HG03159 (cell line): ENCODE measurements at regions not wholly inside any gene's neighbourhood (a gene's known extent, or its start where the extent isn't known, plus 50 kb on each side); places are given as distances from the start of the nearest gene placed in this dataset.

Experiments
- ATAC-seq: cut with Tn5 transposase; IDR thresholded peaks from one replicate; pipeline ENCODE4 v1.9.1; 2021; ENCODE audit warnings: mild to moderate bottlenecking, moderate library complexity; ENCODE audit not compliant: unreplicated experiment

GRCh38 chr10:25661632-25662031 is 272.4 kb upstream of the MYO3A start:
- ATAC-seq: no peak

GRCh38 chr10:25666276-25666675 is 267.8 kb upstream of the MYO3A start:
- ATAC-seq: no peak

- no peak for ATAC-seq
Measured at GRCh38 chr10:25675204-25675603, 258.8 kb upstream of the MYO3A start.

- ATAC-seq: no peak
Measured at GRCh38 chr10:25675615-25676014, 258.4 kb upstream of the MYO3A start.

- no peak for ATAC-seq
Measured at GRCh38 chr10:25678220-25678619, 255.8 kb upstream of the MYO3A start.

GRCh38 chr10:25678666-25679065 is 255.4 kb upstream of the MYO3A start:
- ATAC-seq: no peak

- no peak for ATAC-seq
Measured at GRCh38 chr10:25682203-25682851, 251.7 kb upstream of the MYO3A start.

GRCh38 chr10:25683344-25683743 is 250.7 kb upstream of the MYO3A start:
- ATAC-seq: no peak

- ATAC-seq: no peak
Measured at GRCh38 chr10:25687521-25687920, 246.5 kb upstream of the MYO3A start.

- no peak for ATAC-seq
Measured at GRCh38 chr10:25689346-25690100, 244.5 kb upstream of the MYO3A start.

- ATAC-seq: no peak
Measured at GRCh38 chr10:25692761-25693160, 241.3 kb upstream of the MYO3A start.

- no peak for ATAC-seq
Measured at GRCh38 chr10:25694206-25694933, 239.7 kb upstream of the MYO3A start.

GRCh38 chr10:25694971-25695370 is 239.1 kb upstream of the MYO3A start:
- no peak for ATAC-seq

- no peak for ATAC-seq
Measured at GRCh38 chr10:25695586-25695985, 238.4 kb upstream of the MYO3A start.

GRCh38 chr10:25696013-25696708 is 237.9 kb upstream of the MYO3A start:
- no peak for ATAC-seq

- no peak for ATAC-seq
Measured at GRCh38 chr10:25697412-25697811, 236.6 kb upstream of the MYO3A start.

GRCh38 chr10:25698638-25699037 is 235.4 kb upstream of the MYO3A start:
- no peak for ATAC-seq

GRCh38 chr10:25699631-25700030 is 234.4 kb upstream of the MYO3A start:
- ATAC-seq: no peak

GRCh38 chr10:25701652-25702051 is 232.4 kb upstream of the MYO3A start:
- ATAC-seq: no peak

GRCh38 chr10:25704622-25705021 is 229.4 kb upstream of the MYO3A start:
- ATAC-seq: no peak

- no peak for ATAC-seq
Measured at GRCh38 chr10:25707572-25707971, 226.5 kb upstream of the MYO3A start.
